ENCODE measurements at regions not wholly inside any gene's neighbourhood (a gene's known extent, or its start where the extent isn't known, plus 50 kb on each side); places are given as distances from the start of the nearest gene placed in this dataset.
A peak's percentile ranks its signal among the peaks of the same experiment; 100 is the strongest.

- Histone ChIP-seq H3K27me3 (no peaks in the 10 kb centered on the region), H3K9me3 (no peaks in the 10 kb centered on the region), H3K27ac (no peak overlapping the region), H3K36me3 (ENCODE audit: low read depth, missing control alignments) (no peaks in the 10 kb centered on the region), H3K4me3 (no peak overlapping the region), H3K4me1 (peaks cover 12% of the 10 kb centered on the region)
- WGBS, 2 donors = 48 to 62% methylated on average over 2 of the region's 2 CpGs
- intact Hi-C loops (cut with DNase I; ENCODE audit: low total_unique reads) = no loop called here
- no peak for DNase-seq
- no peak for TF ChIP-seq POLR2A (IDR thresholded peaks at IDR 0.05)
- TF ChIP-seq, protein P1, sequence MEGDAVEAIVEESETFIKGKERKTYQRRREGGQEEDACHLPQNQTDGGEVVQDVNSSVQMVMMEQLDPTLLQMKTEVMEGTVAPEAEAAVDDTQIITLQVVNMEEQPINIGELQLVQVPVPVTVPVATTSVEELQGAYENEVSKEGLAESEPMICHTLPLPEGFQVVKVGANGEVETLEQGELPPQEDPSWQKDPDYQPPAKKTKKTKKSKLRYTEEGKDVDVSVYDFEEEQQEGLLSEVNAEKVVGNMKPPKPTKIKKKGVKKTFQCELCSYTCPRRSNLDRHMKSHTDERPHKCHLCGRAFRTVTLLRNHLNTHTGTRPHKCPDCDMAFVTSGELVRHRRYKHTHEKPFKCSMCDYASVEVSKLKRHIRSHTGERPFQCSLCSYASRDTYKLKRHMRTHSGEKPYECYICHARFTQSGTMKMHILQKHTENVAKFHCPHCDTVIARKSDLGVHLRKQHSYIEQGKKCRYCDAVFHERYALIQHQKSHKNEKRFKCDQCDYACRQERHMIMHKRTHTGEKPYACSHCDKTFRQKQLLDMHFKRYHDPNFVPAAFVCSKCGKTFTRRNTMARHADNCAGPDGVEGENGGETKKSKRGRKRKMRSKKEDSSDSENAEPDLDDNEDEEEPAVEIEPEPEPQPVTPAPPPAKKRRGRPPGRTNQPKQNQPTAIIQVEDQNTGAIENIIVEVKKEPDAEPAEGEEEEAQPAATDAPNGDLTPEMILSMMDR (IDR thresholded peaks at IDR 0.05) = no peak
Measured at GRCh38 chr2:217647925-217648324, 354.9 kb downstream of the TNS1 start.

- no peak for TF ChIP-seq POLR2A (IDR thresholded peaks at IDR 0.05)
- TF ChIP-seq, protein P1 (IDR thresholded peaks at IDR 0.05) = no peak
- H3K27me3 ChIP-seq = no peaks in the 10 kb centered on the region
- H3K9me3 ChIP-seq = no peaks in the 10 kb centered on the region
- no peak overlapping the region for H3K4me3 ChIP-seq
- intact Hi-C loops (cut with DNase I; ENCODE audit: low total_unique reads) = no loop called here
- H3K27ac ChIP-seq = no peak overlapping the region
- peaks cover 14% of the 10 kb centered on the region for H3K4me1 ChIP-seq
- no peak for DNase-seq
- no peaks in the 10 kb centered on the region for H3K36me3 ChIP-seq (ENCODE audit: low read depth, missing control alignments)
Measured at GRCh38 chr2:217647226-217647625, 355.6 kb downstream of the TNS1 start.

DNA sequence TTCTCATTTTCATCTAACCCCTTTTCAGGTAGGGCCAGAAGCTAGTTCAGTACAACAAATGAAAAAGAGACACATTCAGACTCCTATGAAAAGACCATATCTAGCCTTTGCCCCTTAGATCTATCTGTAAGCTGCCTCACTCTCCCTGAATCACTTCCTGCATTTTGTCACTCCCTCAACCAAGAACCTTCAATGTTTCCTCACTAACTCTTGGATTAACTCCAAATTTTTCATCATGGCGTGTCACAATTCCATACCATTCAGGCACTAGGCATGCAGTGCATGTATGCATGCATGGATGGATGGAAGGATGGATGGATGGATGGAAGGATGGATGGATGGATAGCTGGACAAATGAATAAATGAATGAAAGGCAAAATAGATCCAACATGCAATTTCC, 356.9 kb downstream of the TNS1 start:
- H3K4me1 ChIP-seq = peaks cover 20% of the 10 kb centered on the region
- no peaks in the 10 kb centered on the region for H3K9me3 ChIP-seq
- no peaks in the 10 kb centered on the region for H3K36me3 ChIP-seq (ENCODE audit: low read depth, missing control alignments)

GRCh38 chr2:217643789-217644301, 358.9 kb downstream of the TNS1 start:
- Histone ChIP-seq H3K27me3 (no peaks in the 10 kb centered on the region), H3K4me1 (peaks cover 20% of the 10 kb centered on the region), H3K9me3 (no peaks in the 10 kb centered on the region), H3K4me3 (no peak overlapping the region), H3K27ac (peak overlapping the region; percentile 27 to 68), H3K36me3 (ENCODE audit: low read depth, missing control alignments) (no peaks in the 10 kb centered on the region)
- DNase-seq = peak; percentile 32
- TF ChIP-seq, protein P1 (IDR thresholded peaks at IDR 0.05) = no peak
- TF ChIP-seq POLR2A (IDR thresholded peaks at IDR 0.05) = no peak
- 50 to 60% methylated on average over 6 of the region's 6 CpGs for WGBS, 2 donors
- intact Hi-C loops (cut with DNase I; ENCODE audit: low total_unique reads) = no loop called here

More for the DNA sequence above, 356.9 kb downstream of the TNS1 start:
- TF ChIP-seq, protein P1 (IDR thresholded peaks at IDR 0.05) = no peak
- TF ChIP-seq POLR2A (IDR thresholded peaks at IDR 0.05) = no peak
- WGBS, 2 donors = 88 to 95% methylated on average over 1 of the region's 1 CpG
- DNase-seq = no peak
- Histone ChIP-seq H3K27me3 (no peaks in the 10 kb centered on the region), H3K27ac (no peak overlapping the region), H3K4me3 (no peak overlapping the region)
- intact Hi-C loops (cut with DNase I; ENCODE audit: low total_unique reads) = no loop called here

DNA sequence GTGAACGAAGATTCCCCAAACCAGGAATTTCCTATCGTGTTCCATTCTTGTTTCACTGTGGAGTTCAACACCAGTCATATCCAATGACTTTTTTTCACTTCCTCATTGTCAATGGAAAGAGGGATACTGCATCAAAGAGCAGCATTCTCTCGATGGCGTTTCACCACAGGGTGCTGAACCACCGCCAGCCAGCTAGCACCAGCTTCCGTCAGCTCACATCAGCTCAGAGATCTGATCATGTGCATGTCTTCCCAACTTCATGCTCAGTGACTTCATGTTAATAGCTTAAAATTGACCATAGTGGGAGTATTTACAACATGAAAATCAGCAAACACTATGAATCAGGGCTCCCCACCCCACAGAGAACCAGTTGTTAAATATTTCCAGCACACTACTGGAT, 359.9 kb downstream of the TNS1 start:
- DNase-seq = no peak
- Histone ChIP-seq H3K4me3 (no peak overlapping the region), H3K4me1 (peaks cover 20% of the 10 kb centered on the region), H3K27ac (peak overlapping the region in 1 of 2 donors; percentile 68), H3K36me3 (ENCODE audit: low read depth, missing control alignments) (no peaks in the 10 kb centered on the region), H3K9me3 (no peaks in the 10 kb centered on the region), H3K27me3 (no peaks in the 10 kb centered on the region)
- intact Hi-C loops (cut with DNase I; ENCODE audit: low total_unique reads) = no loop called here
- no peak for TF ChIP-seq POLR2A (IDR thresholded peaks at IDR 0.05)
- TF ChIP-seq, protein P1 (IDR thresholded peaks at IDR 0.05) = no peak
- WGBS, 2 donors = 90% methylated on average over 6 of the region's 6 CpGs

Measured in testis (tissue), 2 donors.